GM06990 (cell line): ENCODE measurements at regions not wholly inside any gene's neighbourhood (a gene's known extent, or its start where the extent isn't known, plus 50 kb on each side); places are given as distances from the start of the nearest gene placed in this dataset.
"Not testable (repeated sequence)": the region's sequence is repeated elsewhere in the genome, so short reads cannot be mapped to it uniquely, and the experiment has no call there.

Experiments used
- DNase-seq: peaks from one replicate; pipeline ENCODE4 v3.0.0-alpha.2; 2011; ENCODE audit not compliant: insufficient read length; ENCODE audit errors: extremely low read depth
- H3K27me3 ChIP-seq: replicated peaks from 2 replicates; pipeline ENCODE4 v1.6.0; 2011; ENCODE audit warnings: low read length; ENCODE audit not compliant: control insufficient read depth, insufficient read depth
- H3K36me3 ChIP-seq: 2 replicates; pipeline ENCODE4 v1.5.1; 2011; ENCODE audit warnings: low read length; ENCODE audit not compliant: control insufficient read depth, insufficient read depth
- H3K4me3 ChIP-seq: replicated peaks from 2 replicates; pipeline ENCODE4 v1.5.1; 2011; ENCODE audit warnings: low read depth, mild to moderate bottlenecking, control low read depth, low read length
- TF ChIP-seq, protein P1 (sequence below): IDR thresholded peaks from 2 replicates; pipeline ENCODE4 v1.5.1; 2011; ENCODE audit warnings: low read length, control low read depth, mild to moderate bottlenecking, inconsistent platforms; ENCODE audit not compliant: insufficient read depth, poor library complexity, severe bottlenecking

DNA sequence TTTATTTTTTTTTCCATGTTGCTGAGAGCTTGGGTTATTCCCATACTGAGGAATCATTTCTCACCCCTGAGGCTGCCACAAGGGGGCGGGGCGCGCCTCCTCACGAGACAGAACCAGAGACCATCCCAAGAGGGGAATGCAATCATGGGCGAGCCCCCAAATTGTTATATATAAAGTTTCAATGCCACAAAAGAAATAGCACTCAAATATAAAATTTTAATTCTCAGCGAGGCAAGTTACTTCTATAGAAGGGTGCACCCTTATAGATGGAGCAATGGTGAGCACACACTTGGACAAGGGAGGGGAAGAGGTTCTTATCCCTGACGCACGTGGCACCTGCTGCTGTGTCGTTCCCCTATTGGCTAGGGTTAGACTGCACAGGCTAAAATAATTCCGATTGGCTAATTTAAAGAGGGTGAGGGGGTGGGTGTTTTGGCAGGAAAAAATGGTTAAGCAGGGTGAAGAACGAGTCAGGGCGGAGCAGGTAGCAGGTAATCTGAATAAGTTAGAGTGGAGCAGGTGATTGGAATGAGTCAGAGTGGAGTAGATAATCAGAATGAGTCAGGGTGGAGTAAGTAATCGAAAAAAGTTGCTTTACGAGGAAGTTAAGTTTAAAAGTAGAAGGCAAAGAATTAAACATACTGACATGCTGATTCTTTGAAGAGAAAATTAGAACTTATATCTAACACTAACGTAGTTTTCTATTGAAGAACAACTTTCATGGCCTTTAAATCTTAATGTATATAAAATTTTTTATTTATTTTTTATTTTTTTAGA is 177.5 kb downstream of the MTCL1 start:
- Histone ChIP-seq H3K4me3 (no peak overlapping the region), H3K36me3 (no peaks in the 10 kb centered on the region), H3K27me3 (no peaks in the 10 kb centered on the region)
- no peak for DNase-seq
- TF ChIP-seq, protein P1, sequence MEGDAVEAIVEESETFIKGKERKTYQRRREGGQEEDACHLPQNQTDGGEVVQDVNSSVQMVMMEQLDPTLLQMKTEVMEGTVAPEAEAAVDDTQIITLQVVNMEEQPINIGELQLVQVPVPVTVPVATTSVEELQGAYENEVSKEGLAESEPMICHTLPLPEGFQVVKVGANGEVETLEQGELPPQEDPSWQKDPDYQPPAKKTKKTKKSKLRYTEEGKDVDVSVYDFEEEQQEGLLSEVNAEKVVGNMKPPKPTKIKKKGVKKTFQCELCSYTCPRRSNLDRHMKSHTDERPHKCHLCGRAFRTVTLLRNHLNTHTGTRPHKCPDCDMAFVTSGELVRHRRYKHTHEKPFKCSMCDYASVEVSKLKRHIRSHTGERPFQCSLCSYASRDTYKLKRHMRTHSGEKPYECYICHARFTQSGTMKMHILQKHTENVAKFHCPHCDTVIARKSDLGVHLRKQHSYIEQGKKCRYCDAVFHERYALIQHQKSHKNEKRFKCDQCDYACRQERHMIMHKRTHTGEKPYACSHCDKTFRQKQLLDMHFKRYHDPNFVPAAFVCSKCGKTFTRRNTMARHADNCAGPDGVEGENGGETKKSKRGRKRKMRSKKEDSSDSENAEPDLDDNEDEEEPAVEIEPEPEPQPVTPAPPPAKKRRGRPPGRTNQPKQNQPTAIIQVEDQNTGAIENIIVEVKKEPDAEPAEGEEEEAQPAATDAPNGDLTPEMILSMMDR = no peak

DNA sequence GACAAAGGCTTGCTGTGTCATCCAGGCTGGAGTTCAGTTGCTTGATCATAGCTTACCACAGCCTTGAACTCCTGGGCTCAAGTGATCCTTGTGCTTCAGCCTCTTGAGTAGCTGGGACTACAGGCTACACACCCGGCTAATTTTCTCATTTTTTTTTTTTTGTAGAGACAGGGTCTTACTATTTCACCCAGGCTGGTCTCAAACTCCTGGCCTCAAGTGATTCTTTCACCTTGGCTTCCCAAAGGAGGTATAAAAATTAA is 178.0 kb downstream of the MTCL1 start:
- TF ChIP-seq, protein P1 = no peak
- no peak for DNase-seq

DNA sequence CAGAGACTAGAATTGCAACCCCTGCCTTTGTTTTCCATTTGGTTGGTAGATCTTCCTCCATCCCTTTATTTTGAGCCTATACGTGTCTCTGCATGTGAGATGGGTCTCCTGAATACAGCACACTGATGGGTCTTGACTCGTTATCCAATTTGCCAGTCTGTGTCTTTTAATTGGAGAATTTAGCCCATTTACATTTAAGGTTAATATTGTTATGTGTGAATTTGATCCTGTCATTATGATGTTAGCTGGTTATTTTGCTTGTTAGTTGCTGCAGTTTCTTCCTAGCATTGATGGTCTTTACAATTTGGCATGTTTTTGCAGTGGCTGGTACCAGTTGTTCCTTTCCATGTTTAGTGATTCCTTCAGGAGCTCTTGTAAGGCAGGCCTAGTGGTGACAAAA is 182.5 kb downstream of the MTCL1 start:
- H3K36me3 ChIP-seq, DNase-seq, H3K4me3 ChIP-seq: not testable (repeated sequence)

More for the DNA sequence above, 178.0 kb downstream of the MTCL1 start:
- H3K4me3 ChIP-seq = no peak overlapping the region
- no peaks in the 10 kb centered on the region for H3K27me3 ChIP-seq
- H3K36me3 ChIP-seq = no peaks in the 10 kb centered on the region

DNA sequence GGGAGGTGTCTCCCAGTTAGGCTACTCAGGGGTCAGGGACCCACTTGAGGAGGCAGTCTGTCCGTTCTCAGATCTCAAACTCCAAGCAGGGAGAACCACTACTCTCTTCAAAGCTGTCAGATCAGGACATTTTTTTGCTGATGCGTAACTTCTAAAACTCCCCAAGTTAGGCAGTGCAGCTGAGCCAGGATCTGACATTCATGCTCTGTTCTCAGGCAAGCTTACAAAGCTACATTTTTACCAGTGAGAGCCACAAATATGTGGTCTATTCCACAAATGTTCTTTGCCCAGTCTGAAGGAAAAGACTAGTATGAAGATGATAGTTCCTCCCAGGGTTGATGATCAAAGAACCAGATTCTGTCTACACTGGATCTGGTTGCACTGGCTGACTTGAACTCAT is 184.1 kb downstream of the MTCL1 start:
- Histone ChIP-seq H3K36me3 (no peaks in the 10 kb centered on the region), H3K4me3 (no peak overlapping the region), H3K27me3 (no peaks in the 10 kb centered on the region)
- TF ChIP-seq, protein P1 = no peak
- DNase-seq = no peak

More for the DNA sequence above, 182.5 kb downstream of the MTCL1 start:
- not testable (repeated sequence) for H3K27me3 ChIP-seq

DNA sequence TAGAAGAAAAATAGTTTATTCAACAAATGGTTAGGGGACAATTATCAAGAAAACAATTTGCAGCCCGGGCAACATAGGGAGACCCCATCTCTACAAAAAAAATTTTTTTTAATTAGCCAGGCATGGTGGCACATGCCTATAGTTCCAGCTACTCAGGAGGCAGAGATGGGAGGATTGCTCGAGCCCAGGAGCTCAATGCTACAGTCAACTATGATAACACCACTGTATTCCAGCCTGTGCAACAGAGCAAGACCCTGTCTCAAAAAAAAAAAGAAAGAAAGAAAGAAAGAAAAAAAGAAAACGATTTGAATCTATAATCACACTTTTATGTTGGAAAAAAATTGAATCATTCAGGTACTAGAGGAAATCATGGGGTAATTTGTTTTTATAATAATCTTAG is 185.1 kb downstream of the MTCL1 start:
- H3K4me3 ChIP-seq, DNase-seq: not testable (repeated sequence)

DNA sequence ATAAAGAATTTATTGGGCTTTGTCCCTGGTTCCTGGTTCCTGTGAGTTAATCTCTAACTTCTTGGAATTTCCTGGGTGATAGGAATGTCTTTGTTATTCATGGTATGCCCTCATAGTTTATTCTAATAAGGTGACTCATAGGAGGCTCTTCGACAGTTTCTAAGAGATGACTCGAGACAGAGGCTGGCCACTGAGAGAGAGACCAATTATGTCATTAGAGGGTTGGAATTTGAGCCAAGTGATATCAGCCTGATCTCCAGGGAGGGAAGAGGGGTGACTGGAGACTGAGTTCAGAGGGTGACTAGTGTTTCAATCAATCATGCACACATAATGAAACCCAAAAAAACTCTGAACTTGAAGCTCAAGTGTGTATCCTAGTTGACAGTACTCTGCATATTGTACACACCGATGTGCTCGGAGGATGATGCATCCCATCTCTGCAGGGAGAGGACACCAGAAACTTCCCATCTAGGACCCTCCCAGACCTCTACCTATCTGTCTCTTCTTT is 185.7 kb downstream of the MTCL1 start:
- DNase-seq = no peak
- H3K27me3 ChIP-seq = no peaks in the 10 kb centered on the region
- no peaks in the 10 kb centered on the region for H3K36me3 ChIP-seq
- H3K4me3 ChIP-seq = no peak overlapping the region
- TF ChIP-seq, protein P1 = no peak

More for the DNA sequence above, 185.1 kb downstream of the MTCL1 start:
- H3K27me3 ChIP-seq, H3K36me3 ChIP-seq: not testable (repeated sequence)

DNA sequence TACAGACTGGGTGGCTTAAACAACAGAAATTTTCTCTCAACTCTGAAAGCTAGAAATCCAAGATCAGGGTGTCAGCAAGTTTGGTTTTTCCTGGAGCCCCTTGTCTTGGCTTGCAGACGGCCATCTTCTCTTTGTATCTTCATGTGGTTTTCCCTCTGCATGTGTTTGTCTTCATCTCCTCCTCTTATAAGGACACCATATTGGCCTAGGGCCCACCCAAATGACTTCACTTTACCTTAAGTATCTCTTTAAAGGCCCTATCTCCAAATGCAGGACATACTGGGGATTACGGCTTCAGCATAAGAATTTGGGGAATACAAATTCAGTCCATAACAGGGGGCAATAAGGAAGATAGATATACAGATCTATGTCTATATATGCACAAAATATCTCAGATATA is 187.9 kb downstream of the MTCL1 start:
- Histone ChIP-seq H3K27me3 (no peaks in the 10 kb centered on the region; the same call in 1 of the 2 replicates), H3K36me3 (no peaks in the 10 kb centered on the region), H3K4me3 (no peak overlapping the region)
- no peak for DNase-seq
- TF ChIP-seq, protein P1 = no peak
